IMR-90 (cell line): ENCODE measurements at regions not wholly inside any gene's neighbourhood (a gene's known extent, or its start where the extent isn't known, plus 50 kb on each side); places are given as distances from the start of the nearest gene placed in this dataset.

Source experiments
- ATAC-seq: fragments of 200-7000 bp; cut with Tn5 transposase; 2 replicates; pipeline ENCODE4 v1.9.1; 2020; ENCODE audit warnings: low read depth, mild to moderate bottlenecking, moderate library complexity
- BruUV-seq: library from RNA; stranded (reverse); fragments of 400-500 nt; replicated peaks from 2 replicates; lab custom pipeline; 2021; lab: Mats Ljungman, UMichigan
- CTCF ChIA-PET: fragments of 300-600 bp; formaldehyde crosslinking; extraction: SDS; loops from one replicate; lab custom pipeline; 2021; ENCODE audit warnings: antibody characterized with exemption; lab: Yijun Ruan, JAX
- POLR2A ChIA-PET: fragments of 300-600 bp; sonication (Branson Sonifier 250); formaldehyde crosslinking; loops from one replicate; lab custom pipeline; 2022; ENCODE audit warnings: antibody characterized with exemption; ENCODE audit not compliant: unreplicated experiment; lab: Charles Lee
- DNase-seq: peaks from one replicate; pipeline ENCODE4 v3.0.0; 2013
- H2AFZ ChIP-seq: replicated peaks from 2 replicates; pipeline ENCODE3; 2013; ENCODE audit warnings: low read length, mild to moderate bottlenecking; ENCODE audit not compliant: poor library complexity
- H2AK5ac ChIP-seq: 2 replicates; pipeline ENCODE4 v1.6.1; 2013; ENCODE audit warnings: low read depth, low read length, inconsistent platforms
- H2AK9ac ChIP-seq: replicated peaks from 2 replicates; pipeline ENCODE3; 2013; ENCODE audit warnings: mild to moderate bottlenecking, low read depth, low read length, moderate library complexity; ENCODE audit not compliant: poor library complexity
- H2BK120ac ChIP-seq: 2 replicates; pipeline ENCODE4 v1.6.1; 2013; ENCODE audit warnings: low read depth, low read length, inconsistent platforms
- H2BK15ac ChIP-seq: 3 replicates; pipeline ENCODE4 v1.6.1; 2013; ENCODE audit warnings: low read depth, low read length, inconsistent platforms
- H2BK20ac ChIP-seq: 2 replicates; pipeline ENCODE4 v1.6.1; 2013; ENCODE audit warnings: low read depth, mild to moderate bottlenecking, inconsistent platforms, low read length, moderate library complexity
- H2BK5ac ChIP-seq: 2 replicates; pipeline ENCODE4 v1.6.1; 2013; ENCODE audit warnings: mild to moderate bottlenecking, low read depth, low read length, inconsistent platforms; ENCODE audit not compliant: poor library complexity, severe bottlenecking
- H3K14ac ChIP-seq: replicated peaks from 2 replicates; pipeline ENCODE4 v1.6.1; 2013; ENCODE audit warnings: low read depth, low read length, inconsistent platforms
- H3K18ac ChIP-seq: 2 replicates; pipeline ENCODE4 v1.6.1; 2013; ENCODE audit warnings: low read depth, low read length, control low read depth
- H3K23ac ChIP-seq: 2 replicates; pipeline ENCODE4 v1.6.1; 2013; ENCODE audit warnings: low read depth, low read length, inconsistent platforms
- H3K27ac ChIP-seq: 2 replicates; pipeline ENCODE4 v1.5.1; 2013; ENCODE audit warnings: mild to moderate bottlenecking, control low read depth, low read length; ENCODE audit not compliant: insufficient read depth
- H3K27me3 ChIP-seq: 2 replicates; pipeline ENCODE4 v1.6.1; 2013; ENCODE audit warnings: low read length; ENCODE audit not compliant: control insufficient read depth, insufficient read depth
- H3K36me3 ChIP-seq: 2 replicates; pipeline ENCODE4 v1.6.1; 2013; ENCODE audit warnings: low read length, mixed read lengths; ENCODE audit not compliant: control insufficient read depth, insufficient read depth
- H3K4ac ChIP-seq: 2 replicates; pipeline ENCODE4 v1.6.1; 2013; ENCODE audit warnings: low read depth, low read length, inconsistent platforms
- H3K4me1 ChIP-seq: 2 replicates; pipeline ENCODE4 v1.6.1; 2013; ENCODE audit warnings: low read length, mixed read lengths; ENCODE audit not compliant: control insufficient read depth, insufficient read depth
- H3K4me2 ChIP-seq: 2 replicates; pipeline ENCODE4 v1.6.1; 2013; ENCODE audit warnings: low read depth, mild to moderate bottlenecking, control low read depth, low read length, moderate library complexity
- H3K4me3 ChIP-seq: 2 replicates; pipeline ENCODE4 v1.5.1; 2013; ENCODE audit warnings: low read depth, mild to moderate bottlenecking, control low read depth, low read length, moderate library complexity; ENCODE audit not compliant: insufficient read depth
- H3K56ac ChIP-seq: 2 replicates; pipeline ENCODE4 v1.6.1; 2013; ENCODE audit warnings: low read length, inconsistent platforms; ENCODE audit not compliant: insufficient read depth; ENCODE audit errors: extremely low read depth
- H3K79me1 ChIP-seq, 2 experiments: 2 replicates each; pipeline ENCODE4 v1.6.1; 2013; ENCODE audit warnings: low read length in 2 of 2, inconsistent platforms in 1 of 2, low read depth in 1 of 2
- H3K9ac ChIP-seq: 2 replicates; pipeline ENCODE4 v1.6.1; 2013; ENCODE audit warnings: low read depth, low read length, control low read depth
- H3K9me1 ChIP-seq: 2 replicates; pipeline ENCODE4 v1.6.1; 2013; ENCODE audit warnings: low read length, inconsistent platforms; ENCODE audit not compliant: insufficient read depth
- H3K9me3 ChIP-seq: 2 replicates; pipeline ENCODE4 v1.6.1; 2013; ENCODE audit warnings: low read length; ENCODE audit not compliant: control insufficient read depth, insufficient read depth
- H4K20me1 ChIP-seq: 2 replicates; pipeline ENCODE4 v1.6.1; 2013; ENCODE audit warnings: low read length, inconsistent platforms; ENCODE audit not compliant: insufficient read depth
- H4K5ac ChIP-seq: 2 replicates; pipeline ENCODE4 v1.6.1; 2013; ENCODE audit warnings: mild to moderate bottlenecking, low read depth, low read length, control low read depth
- H4K8ac ChIP-seq, 2 experiments: 2 replicates each; pipeline ENCODE4 v1.6.1; 2013; ENCODE audit warnings: low read depth in 2 of 2, low read length in 2 of 2, control low read depth in 1 of 2, inconsistent platforms in 1 of 2
- H4K91ac ChIP-seq: 2 replicates; pipeline ENCODE4 v1.6.1; 2013; ENCODE audit warnings: low read depth, low read length, inconsistent platforms; ENCODE audit not compliant: insufficient read depth
- RAD21 ChIP-seq: IDR thresholded peaks from 2 replicates; pipeline ENCODE4 v1.6.1; 2012; ENCODE audit warnings: low read length, improper control_type of control experiment
- SMC3 ChIP-seq: fragments of 150-350 bp; IDR thresholded peaks from 2 replicates; pipeline ENCODE4 v1.6.1; 2016; ENCODE audit warnings: low read depth, mild to moderate bottlenecking, antibody characterized with exemption, low read length, moderate library complexity
- WGBS, 2 experiments: methylation state at CpG; one replicate each; pipeline versions ENCODE4 v1.1.5 to v1.1.7; 2013; ENCODE audit warnings: missing lambda C conversion rate in 2 of 2; ENCODE audit not compliant: insufficient read length in 1 of 2; ENCODE audit errors: extremely low coverage in 2 of 2; 5-methylcytosine and 5-hydroxymethylcytosine counted together
- dilution Hi-C: fragments of 300-500 bp; cut with HindIII; formaldehyde crosslinking; loops from one replicate; pipeline ENCODE4 v1.14.3; 2018; ENCODE audit warnings: low sequenced_read_pairs; ENCODE audit not compliant: unreplicated experiment
- in situ Hi-C: fragments of 300-500 bp; cut with MboI; formaldehyde crosslinking; loops from 3 replicates; pipeline ENCODE4 v1.14.3; 2019; ENCODE audit warnings: low sequenced_read_pairs, inconsistent platforms, mixed read lengths
- intact Hi-C: fragments of 100-400 bp; cut with micrococcal nuclease; formaldehyde crosslinking; loops from 2 replicates; pipeline ENCODE4 v1.10.0; 2022
- TF ChIP-seq, protein P1 (sequence below): conservative IDR thresholded peaks from 2 replicates; pipeline ENCODE4 v1.5.1; 2012; ENCODE audit warnings: mild to moderate bottlenecking, low read depth, low read length, improper control_type of control experiment

- Histone ChIP-seq H4K5ac (no peak overlapping the region), H3K9me3 (no peaks in the 10 kb centered on the region), H2BK5ac (no peak overlapping the region), H3K27ac (no peak overlapping the region), H2AFZ (no peak overlapping the region), H3K9ac (no peak overlapping the region), H3K23ac (no peak overlapping the region), H4K91ac (no peak overlapping the region), H3K4ac (no peak overlapping the region), H3K56ac (no peak overlapping the region), H3K79me1 (no peaks in the 10 kb centered on the region), H3K27me3 (no peaks in the 10 kb centered on the region), H3K4me1 (no peaks in the 10 kb centered on the region), H2AK5ac (no peak overlapping the region), H2AK9ac (no peak overlapping the region), H3K4me3 (no peak overlapping the region), H2BK20ac (no peak overlapping the region), H4K8ac (no peak overlapping the region), H4K20me1 (no peaks in the 10 kb centered on the region), H3K18ac (no peak overlapping the region), H2BK15ac (no peak overlapping the region), H3K9me1 (no peaks in the 10 kb centered on the region), H3K4me2 (no peak overlapping the region), H2BK120ac (no peak overlapping the region), H3K36me3 (no peaks in the 10 kb centered on the region), H3K14ac (no peak overlapping the region)
- DNase-seq: no peak
- BruUV-seq: no TSS peak
- intact Hi-C loops (no loop called here), in situ Hi-C loops (no loop called here), dilution Hi-C loops (no loop called here)
- ATAC-seq: no peak
- no peak for TF ChIP-seq RAD21
- TF ChIP-seq SMC3: no peak
- TF ChIP-seq, protein P1, sequence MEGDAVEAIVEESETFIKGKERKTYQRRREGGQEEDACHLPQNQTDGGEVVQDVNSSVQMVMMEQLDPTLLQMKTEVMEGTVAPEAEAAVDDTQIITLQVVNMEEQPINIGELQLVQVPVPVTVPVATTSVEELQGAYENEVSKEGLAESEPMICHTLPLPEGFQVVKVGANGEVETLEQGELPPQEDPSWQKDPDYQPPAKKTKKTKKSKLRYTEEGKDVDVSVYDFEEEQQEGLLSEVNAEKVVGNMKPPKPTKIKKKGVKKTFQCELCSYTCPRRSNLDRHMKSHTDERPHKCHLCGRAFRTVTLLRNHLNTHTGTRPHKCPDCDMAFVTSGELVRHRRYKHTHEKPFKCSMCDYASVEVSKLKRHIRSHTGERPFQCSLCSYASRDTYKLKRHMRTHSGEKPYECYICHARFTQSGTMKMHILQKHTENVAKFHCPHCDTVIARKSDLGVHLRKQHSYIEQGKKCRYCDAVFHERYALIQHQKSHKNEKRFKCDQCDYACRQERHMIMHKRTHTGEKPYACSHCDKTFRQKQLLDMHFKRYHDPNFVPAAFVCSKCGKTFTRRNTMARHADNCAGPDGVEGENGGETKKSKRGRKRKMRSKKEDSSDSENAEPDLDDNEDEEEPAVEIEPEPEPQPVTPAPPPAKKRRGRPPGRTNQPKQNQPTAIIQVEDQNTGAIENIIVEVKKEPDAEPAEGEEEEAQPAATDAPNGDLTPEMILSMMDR: no peak
- ChIA-PET POLR2A (no interaction called here), CTCF (no interaction called here)
- no CpG with 5 or more reads among the region's 3 CpGs for WGBS, 2 experiments
These were observed 154.4 kb upstream of the STK32A start for GRCh38 chr5:147080391-147080790.
